ENCODE measurements at regions not wholly inside any gene's neighbourhood (a gene's known extent, or its start where the extent isn't known, plus 50 kb on each side); places are given as distances from the start of the nearest gene placed in this dataset.
"Not testable (repeated sequence)": the region's sequence is repeated elsewhere in the genome, so short reads cannot be mapped to it uniquely, and the experiment has no call there.

GRCh38 chr18:15315301-15315700 is 567.3 kb downstream of the ANKRD30B start:
- TF ChIP-seq CTCF (IDR thresholded peaks at IDR 0.05; ENCODE audit: insufficient read depth, low read length); SPI1 (IDR thresholded peaks at IDR 0.05; ENCODE audit: borderline replicate concordance, low read depth); POLR2AphosphoS5 (IDR thresholded peaks at IDR 0.05; ENCODE audit: low read depth); GABPA (IDR thresholded peaks at IDR 0.05; ENCODE audit: low read depth); REST (IDR thresholded peaks at IDR 0.05; ENCODE audit: insufficient replicate concordance, low read depth): not testable (repeated sequence)
